Coronary artery (tissue), 2 donors: ENCODE measurements at regions not wholly inside any gene's neighbourhood (a gene's known extent, or its start where the extent isn't known, plus 50 kb on each side); places are given as distances from the start of the nearest gene placed in this dataset.

ENCODE experiments used
- DNase-seq: peaks from one replicate; pipeline ENCODE4 v3.0.0-alpha.2; 2017; ENCODE audit warnings: low spot score
- H3K27ac ChIP-seq, 2 donors: fragments of 200-600 bp; sonication (generic); one replicate each; pipeline ENCODE4 v1.5.1; 2016 to 2019
- H3K4me3 ChIP-seq: fragments of 200-600 bp; sonication (generic); 2 replicates; pipeline ENCODE4 v1.5.1; 2016; ENCODE audit warnings: mild to moderate bottlenecking, moderate library complexity
- TF ChIP-seq, protein P1 (sequence below): fragments of 200-600 bp; sonication (generic); IDR thresholded peaks from one replicate; pipeline ENCODE4 v1.5.1; 2019; ENCODE audit warnings: antibody characterized with exemption

DNA sequence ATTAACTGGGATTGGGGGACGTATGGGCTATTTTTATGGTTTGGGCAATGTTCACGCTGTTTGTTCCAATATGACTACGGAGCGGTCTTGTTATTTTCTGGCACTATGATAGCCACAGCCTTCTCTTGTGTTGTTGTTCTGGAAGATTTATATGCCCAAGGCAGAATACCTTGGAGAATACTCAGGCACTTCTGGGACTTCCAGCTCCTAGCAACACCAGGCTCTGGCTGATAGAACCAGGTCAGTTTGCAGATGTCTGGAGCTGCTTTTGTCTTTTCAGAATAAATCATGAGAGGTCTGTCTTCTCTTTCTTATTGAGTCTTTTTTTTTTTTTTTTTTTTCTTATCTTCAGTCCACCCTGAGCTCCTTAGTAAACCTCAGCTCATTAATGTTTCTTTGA, 262.5 kb downstream of the MED10 start:
- TF ChIP-seq, protein P1, sequence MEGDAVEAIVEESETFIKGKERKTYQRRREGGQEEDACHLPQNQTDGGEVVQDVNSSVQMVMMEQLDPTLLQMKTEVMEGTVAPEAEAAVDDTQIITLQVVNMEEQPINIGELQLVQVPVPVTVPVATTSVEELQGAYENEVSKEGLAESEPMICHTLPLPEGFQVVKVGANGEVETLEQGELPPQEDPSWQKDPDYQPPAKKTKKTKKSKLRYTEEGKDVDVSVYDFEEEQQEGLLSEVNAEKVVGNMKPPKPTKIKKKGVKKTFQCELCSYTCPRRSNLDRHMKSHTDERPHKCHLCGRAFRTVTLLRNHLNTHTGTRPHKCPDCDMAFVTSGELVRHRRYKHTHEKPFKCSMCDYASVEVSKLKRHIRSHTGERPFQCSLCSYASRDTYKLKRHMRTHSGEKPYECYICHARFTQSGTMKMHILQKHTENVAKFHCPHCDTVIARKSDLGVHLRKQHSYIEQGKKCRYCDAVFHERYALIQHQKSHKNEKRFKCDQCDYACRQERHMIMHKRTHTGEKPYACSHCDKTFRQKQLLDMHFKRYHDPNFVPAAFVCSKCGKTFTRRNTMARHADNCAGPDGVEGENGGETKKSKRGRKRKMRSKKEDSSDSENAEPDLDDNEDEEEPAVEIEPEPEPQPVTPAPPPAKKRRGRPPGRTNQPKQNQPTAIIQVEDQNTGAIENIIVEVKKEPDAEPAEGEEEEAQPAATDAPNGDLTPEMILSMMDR, result no peak
- H3K27ac ChIP-seq, result no peak overlapping the region
- no peak for DNase-seq
- H3K4me3 ChIP-seq, result no peak overlapping the region

DNA sequence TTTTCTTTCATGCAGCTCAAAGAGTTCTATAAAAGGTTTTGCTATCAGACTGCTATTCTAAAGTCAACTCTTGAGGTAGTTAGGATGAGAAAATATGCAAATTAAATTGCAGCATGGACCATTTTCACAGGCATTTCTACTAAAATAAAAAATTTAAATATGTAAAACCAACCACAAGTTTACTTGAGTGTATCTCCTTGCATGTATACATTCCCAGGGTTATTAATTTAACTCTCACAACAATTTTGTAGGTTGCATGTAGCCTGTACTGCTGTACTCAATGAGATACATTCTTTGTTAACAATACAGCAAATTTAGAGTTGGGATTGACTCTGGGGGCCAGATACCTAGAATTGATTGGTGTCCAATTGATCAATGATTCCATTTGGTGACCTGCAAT, 265.8 kb downstream of the MED10 start:
- TF ChIP-seq, protein P1, result no peak
- H3K27ac ChIP-seq, result no peak overlapping the region
- DNase-seq, result no peak
- H3K4me3 ChIP-seq, result no peak overlapping the region

DNA sequence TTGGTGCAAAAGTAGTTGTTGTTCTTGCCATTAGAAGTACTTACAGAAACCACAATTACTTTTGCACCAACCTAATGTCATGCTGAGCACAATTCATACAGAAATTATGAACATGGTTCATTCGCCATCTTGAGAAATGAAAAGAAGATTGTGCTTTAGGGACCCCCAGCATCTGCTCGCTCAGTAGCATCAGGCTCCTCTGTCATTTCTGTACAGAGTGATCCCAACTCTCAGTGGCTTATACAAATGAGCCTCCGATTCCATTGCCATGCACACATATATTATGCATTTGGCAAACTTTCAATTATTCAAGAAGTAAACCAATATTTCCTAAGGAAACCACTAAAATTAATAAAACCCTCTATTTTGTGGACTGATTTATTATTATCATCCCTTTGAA, 266.2 kb downstream of the MED10 start:
- Histone ChIP-seq H3K4me3 (no peak overlapping the region), H3K27ac (no peak overlapping the region)
- DNase-seq, result no peak
- TF ChIP-seq, protein P1, result no peak

DNA sequence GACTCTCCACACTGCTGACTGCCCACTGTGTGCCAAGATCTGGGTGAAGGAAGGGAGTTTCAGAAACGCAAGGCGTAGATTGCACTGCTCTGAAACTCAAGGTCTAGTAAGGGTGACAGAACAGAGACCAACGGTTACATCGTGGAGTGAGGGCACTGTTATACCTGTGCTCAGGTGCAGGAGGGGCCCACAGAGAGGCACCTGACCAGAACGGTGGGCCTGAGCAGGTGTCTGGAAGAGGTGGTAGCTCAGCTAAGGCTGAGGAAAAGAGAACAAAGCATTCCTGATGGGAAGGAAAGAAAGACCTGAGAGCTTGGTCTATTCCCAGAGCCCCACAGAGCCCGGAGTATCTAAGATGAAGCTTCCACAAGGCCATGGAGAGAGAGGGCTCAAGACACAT, 267.2 kb downstream of the MED10 start:
- Histone ChIP-seq H3K27ac (no peak overlapping the region), H3K4me3 (no peak overlapping the region)
- TF ChIP-seq, protein P1, result no peak
- DNase-seq, result no peak

DNA sequence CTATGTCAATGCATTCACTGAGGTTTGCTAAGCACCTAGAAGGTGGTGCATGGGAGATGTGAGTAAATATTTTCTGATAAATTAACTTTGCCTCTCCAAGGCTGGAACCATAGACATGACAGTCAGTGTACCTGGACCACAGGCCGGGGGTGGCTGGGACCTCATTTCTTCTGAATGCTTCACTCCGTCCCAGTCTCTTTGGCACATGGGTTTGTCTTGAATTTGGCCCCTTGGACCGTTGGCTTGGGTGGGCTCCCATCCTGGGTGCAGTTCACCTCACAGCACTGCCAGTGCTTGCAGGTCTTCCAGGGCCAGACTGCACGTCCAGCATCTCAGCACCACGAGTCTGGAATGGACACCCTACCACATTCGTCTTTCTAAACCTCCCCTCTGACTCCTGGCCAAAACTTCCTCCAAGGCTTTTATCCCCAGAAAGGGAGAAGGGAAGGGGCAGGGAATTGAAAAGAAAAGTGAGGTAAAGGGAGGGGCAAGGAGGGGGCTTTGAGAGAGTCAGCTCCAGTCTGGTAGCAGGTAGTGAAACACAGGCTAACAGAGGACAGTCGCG, 267.8 kb downstream of the MED10 start:
- no peak overlapping the region for H3K4me3 ChIP-seq
- TF ChIP-seq, protein P1, result no peak
- DNase-seq, result no peak
- H3K27ac ChIP-seq, result no peak overlapping the region

DNA sequence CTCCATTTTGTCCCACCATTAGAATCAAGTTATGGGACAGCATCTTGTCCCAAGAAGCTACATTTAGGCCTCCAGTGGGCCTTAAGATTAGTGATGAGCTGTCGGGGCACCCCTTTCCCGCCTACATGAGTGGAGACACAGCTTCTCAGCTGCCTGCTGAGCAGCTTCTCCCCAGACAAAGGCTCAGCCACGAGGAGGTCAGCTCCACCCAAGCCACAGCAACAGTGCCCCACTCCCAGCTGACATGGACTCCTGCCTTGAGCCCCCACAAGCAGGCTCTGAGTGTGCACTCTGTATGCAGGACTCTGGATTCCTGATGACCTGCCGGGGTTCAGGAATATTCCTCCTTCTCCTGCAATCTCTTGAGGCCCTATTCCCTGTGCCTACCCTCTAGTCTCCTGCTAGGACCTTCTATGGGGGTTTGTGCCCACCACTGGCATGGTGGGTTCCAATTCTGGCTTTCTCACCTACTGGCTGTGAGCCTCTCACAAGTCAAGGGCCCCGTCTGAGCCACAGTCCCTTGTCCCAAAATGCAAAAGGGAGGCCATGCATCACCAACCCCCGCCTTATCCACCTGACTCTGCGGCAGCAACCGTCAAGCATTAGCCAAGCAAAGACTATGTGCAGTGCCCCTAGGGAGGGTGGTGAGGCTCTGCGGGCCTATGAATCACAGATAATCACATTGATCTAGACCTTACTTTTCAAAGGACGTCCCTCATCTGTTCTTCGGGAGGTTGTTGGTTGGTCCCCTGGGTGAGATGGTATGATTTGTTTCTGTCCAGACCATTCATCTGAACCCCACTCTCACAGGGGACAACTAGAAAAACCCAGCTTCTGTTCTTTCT, 269.1 kb downstream of the MED10 start:
- no peak for DNase-seq
- TF ChIP-seq, protein P1, result no peak
- H3K27ac ChIP-seq, result no peak overlapping the region
- H3K4me3 ChIP-seq, result no peak overlapping the region

DNA sequence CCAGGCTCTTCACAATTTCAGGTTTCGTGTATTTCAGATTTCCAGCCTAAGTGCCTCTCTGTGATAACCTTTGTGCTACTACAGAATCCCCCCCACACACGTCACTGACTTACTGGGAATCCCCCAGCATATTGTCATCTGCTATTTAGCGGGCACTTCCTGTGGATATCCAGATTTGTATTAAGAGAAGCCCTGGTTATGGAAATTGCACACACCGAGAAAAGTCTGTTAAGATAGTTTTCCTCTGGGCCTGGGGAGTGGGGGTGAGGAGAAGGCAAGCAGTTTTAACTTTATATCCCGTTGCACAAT, 269.9 kb downstream of the MED10 start:
- no peak overlapping the region for H3K27ac ChIP-seq
- TF ChIP-seq, protein P1, result no peak
- no peak for DNase-seq

More for the DNA sequence above, 269.9 kb downstream of the MED10 start:
- no peak overlapping the region for H3K4me3 ChIP-seq
